ENCODE measurements at regions not wholly inside any gene's neighbourhood (a gene's known extent, or its start where the extent isn't known, plus 50 kb on each side); places are given as distances from the start of the nearest gene placed in this dataset.

DNA sequence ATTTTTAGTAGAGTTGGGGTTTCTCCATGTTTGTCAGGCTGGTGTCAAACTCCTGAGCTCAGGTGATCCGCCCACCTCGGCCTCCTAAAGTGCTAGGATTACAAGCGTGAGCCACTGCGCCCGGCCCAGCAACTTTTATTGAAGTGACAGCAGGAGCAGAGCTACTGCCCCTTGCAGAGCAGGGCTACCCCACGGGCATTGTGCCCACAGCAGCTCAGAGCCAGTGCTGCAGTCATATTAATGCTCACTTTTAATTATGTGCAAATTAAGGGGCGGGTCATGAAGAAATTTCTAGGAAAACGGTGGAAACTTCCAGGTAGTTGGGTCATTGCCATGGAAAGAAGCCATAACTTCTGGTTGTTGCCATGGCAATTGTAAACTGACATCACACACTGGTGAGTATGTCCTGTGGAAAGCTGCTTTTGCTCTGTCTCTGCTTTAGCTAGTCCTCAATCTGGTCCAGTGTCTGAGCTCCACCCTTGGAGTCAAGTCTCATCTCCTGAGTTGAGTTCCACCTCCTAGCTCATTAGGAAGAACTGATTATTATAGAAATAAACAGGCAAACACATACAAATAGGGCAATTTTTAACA is 127.3 kb upstream of the ADGRL4 start:
- peak overlapping the region in 1 of 4 donors; percentile 39 for H3K4me3 Mint-ChIP-seq
- H3K9me3 Mint-ChIP-seq = peaks cover 0 to 13% (median 2%) of the 10 kb centered on the region in 3 donors
- H3K36me3 Mint-ChIP-seq = peaks cover 2% of the 10 kb centered on the region
- no peaks in the 10 kb centered on the region for H3K27me3 Mint-ChIP-seq
- H3K27ac Mint-ChIP-seq = no peak overlapping the region
- no peaks in the 10 kb centered on the region for H3K4me1 Mint-ChIP-seq

DNA sequence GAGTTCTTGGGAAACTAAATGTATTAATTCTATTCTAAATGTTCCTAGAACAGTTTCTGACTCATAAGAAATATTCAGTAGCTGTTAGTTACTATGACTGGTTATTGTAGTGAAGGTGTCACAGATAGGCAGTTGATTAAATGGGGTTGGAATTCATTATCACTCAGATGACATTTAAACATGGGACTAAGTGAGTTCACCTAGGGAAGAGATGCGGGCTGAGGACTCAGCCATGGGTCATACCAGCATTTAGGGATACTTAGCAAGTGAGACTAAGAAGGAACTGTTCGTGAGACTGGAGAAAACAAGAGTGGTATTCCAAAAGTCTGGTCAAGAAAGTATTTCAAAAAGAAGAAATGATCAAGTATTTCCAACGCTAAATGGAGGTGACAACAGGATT is 125.1 kb upstream of the ADGRL4 start:
- H3K4me1 Mint-ChIP-seq = no peaks in the 10 kb centered on the region
- H3K4me3 Mint-ChIP-seq = no peak overlapping the region

DNA sequence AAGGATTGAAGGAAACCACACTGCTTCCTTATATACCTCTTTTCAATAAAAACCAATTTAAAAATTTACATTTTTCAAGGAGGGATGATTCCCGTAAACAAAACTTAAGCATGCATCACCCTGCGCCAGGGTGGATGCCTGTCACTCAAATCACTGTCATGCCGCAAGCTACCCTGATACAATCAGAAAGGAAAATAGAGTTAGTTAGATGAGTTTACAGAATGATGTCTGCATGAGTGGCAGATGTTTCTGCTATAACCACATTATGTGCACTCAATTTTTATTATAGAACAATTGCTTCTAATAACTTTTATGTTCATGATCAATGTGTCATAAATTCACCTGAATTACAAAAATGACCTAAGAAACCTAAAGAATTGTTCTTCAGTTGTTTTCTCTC is 123.4 kb upstream of the ADGRL4 start:
- peaks cover 0 to 2% (median 1%) of the 10 kb centered on the region in 3 donors for H3K9me3 Mint-ChIP-seq
- no peak overlapping the region for H3K27ac Mint-ChIP-seq
- peaks cover 2% of the 10 kb centered on the region for H3K36me3 Mint-ChIP-seq
- no peaks in the 10 kb centered on the region for H3K4me1 Mint-ChIP-seq
- no peaks in the 10 kb centered on the region for H3K27me3 Mint-ChIP-seq
- no peak overlapping the region for H3K4me3 Mint-ChIP-seq

More for the DNA sequence above, 125.1 kb upstream of the ADGRL4 start:
- Mint-ChIP-seq H3K27ac (no peak overlapping the region), H3K27me3 (no peaks in the 10 kb centered on the region), H3K9me3 (peaks cover 0 to 3% (median 0%) of the 10 kb centered on the region in 3 donors), H3K36me3 (peaks cover 2% of the 10 kb centered on the region)

DNA sequence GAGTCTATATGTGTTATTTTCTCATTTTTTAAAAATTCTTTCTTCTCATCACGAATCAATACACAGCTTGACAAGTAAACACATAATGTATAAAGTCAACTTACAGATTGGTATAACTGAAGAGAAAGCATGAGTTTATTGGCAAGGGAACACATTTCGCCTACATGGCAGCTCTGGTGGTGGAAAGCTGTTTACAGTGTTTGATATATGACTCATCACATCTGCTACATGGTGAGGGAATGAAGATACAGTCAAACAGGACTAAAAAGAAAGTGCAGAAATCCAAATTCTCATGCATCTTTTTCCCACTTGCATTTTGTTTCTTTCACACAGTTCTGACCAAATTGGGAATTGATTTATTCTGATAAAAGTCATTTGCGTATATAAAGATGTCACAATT is 122.2 kb upstream of the ADGRL4 start:
- Mint-ChIP-seq H3K27me3 (no peaks in the 10 kb centered on the region), H3K9me3 (peaks cover 0 to 2% (median 0%) of the 10 kb centered on the region in 3 donors), H3K4me3 (no peak overlapping the region), H3K27ac (no peak overlapping the region), H3K36me3 (peaks cover 2% of the 10 kb centered on the region), H3K4me1 (no peaks in the 10 kb centered on the region)

GRCh38 chr1:79124756-79125155 is 118.2 kb upstream of the ADGRL4 start:
- no peaks in the 10 kb centered on the region for H3K4me1 Mint-ChIP-seq
- peaks cover 0 to 3% (median 2%) of the 10 kb centered on the region in 3 donors for H3K9me3 Mint-ChIP-seq
- no peaks in the 10 kb centered on the region for H3K27me3 Mint-ChIP-seq
- no peaks in the 10 kb centered on the region for H3K36me3 Mint-ChIP-seq
- H3K27ac Mint-ChIP-seq = no peak overlapping the region
- H3K4me3 Mint-ChIP-seq = no peak overlapping the region

DNA sequence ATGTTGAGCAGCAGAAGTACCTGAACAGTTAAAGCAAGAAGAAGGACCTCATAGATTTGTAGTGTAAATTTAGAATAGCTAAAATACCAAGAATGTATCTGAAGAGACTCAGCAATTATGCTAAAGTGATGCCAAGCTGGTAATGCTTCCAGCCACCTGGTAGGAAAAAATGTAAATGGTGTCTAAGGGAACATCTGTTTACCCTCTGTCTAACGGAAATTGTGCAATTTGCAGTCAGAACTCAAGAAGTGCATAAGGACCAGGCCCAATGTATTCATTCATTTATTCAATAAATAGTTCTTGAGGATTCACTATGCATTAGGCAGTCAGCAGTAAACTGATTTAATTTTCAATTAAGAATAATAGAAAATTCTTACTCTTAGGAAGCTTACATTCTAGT is 116.0 kb upstream of the ADGRL4 start:
- Mint-ChIP-seq H3K36me3 (no peaks in the 10 kb centered on the region), H3K4me3 (no peak overlapping the region), H3K9me3 (peaks cover 0 to 3% (median 2%) of the 10 kb centered on the region in 3 donors), H3K27me3 (no peaks in the 10 kb centered on the region), H3K27ac (no peak overlapping the region), H3K4me1 (no peaks in the 10 kb centered on the region)

GRCh38 chr1:79117376-79117775 is 110.8 kb upstream of the ADGRL4 start:
- H3K4me3 Mint-ChIP-seq = no peak overlapping the region
- H3K27me3 Mint-ChIP-seq = no peaks in the 10 kb centered on the region
- H3K9me3 Mint-ChIP-seq = peaks cover 0 to 2% (median 0%) of the 10 kb centered on the region in 3 donors
- H3K4me1 Mint-ChIP-seq = no peaks in the 10 kb centered on the region
- no peaks in the 10 kb centered on the region for H3K36me3 Mint-ChIP-seq
- H3K27ac Mint-ChIP-seq = no peak overlapping the region

GRCh38 chr1:79113836-79114235 is 107.3 kb upstream of the ADGRL4 start:
- no peaks in the 10 kb centered on the region for H3K27me3 Mint-ChIP-seq
- no peaks in the 10 kb centered on the region for H3K4me1 Mint-ChIP-seq
- no peak overlapping the region for H3K27ac Mint-ChIP-seq
- H3K9me3 Mint-ChIP-seq = no peaks in the 10 kb centered on the region
- H3K4me3 Mint-ChIP-seq = no peak overlapping the region
- H3K36me3 Mint-ChIP-seq = no peaks in the 10 kb centered on the region

DNA sequence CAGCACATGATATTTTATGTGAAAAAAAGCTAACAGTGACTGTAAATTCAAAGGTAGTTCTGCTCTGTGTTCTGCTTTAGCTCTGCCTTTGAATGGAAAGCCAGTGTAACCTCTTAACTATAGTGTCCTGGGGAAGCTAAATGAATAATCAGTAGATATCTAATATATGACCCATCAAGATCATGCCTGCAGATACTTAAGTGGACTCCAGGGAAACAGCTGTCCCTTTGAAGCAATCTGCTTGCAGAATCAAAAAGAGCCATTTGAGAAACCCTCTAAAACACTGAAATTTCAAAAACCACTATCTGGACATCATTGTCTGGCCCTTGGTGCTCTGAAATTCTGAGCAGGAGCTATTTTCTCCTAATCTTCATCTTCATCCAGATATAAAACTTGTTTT is 104.2 kb upstream of the ADGRL4 start:
- Mint-ChIP-seq H3K4me1 (no peaks in the 10 kb centered on the region), H3K27ac (no peak overlapping the region), H3K36me3 (no peaks in the 10 kb centered on the region), H3K4me3 (no peak overlapping the region), H3K27me3 (no peaks in the 10 kb centered on the region), H3K9me3 (peaks cover 0 to 9% (median 0%) of the 10 kb centered on the region in 3 donors)

- Mint-ChIP-seq H3K4me3 (no peak overlapping the region), H3K27me3 (no peaks in the 10 kb centered on the region), H3K4me1 (no peaks in the 10 kb centered on the region), H3K9me3 (peaks cover 0 to 15% (median 0%) of the 10 kb centered on the region in 3 donors), H3K36me3 (no peaks in the 10 kb centered on the region), H3K27ac (no peak overlapping the region)
Observed at GRCh38 chr1:79109445-79109844, 102.9 kb upstream of the ADGRL4 start.

- H3K36me3 Mint-ChIP-seq = peaks cover 2% of the 10 kb centered on the region
- H3K4me3 Mint-ChIP-seq = no peak overlapping the region
- no peaks in the 10 kb centered on the region for H3K4me1 Mint-ChIP-seq
- no peak overlapping the region for H3K27ac Mint-ChIP-seq
- H3K27me3 Mint-ChIP-seq = no peaks in the 10 kb centered on the region
- peaks cover 0 to 24% (median 2%) of the 10 kb centered on the region in 3 donors for H3K9me3 Mint-ChIP-seq
Observed at GRCh38 chr1:79105500-79105899, 99.0 kb upstream of the ADGRL4 start.

DNA sequence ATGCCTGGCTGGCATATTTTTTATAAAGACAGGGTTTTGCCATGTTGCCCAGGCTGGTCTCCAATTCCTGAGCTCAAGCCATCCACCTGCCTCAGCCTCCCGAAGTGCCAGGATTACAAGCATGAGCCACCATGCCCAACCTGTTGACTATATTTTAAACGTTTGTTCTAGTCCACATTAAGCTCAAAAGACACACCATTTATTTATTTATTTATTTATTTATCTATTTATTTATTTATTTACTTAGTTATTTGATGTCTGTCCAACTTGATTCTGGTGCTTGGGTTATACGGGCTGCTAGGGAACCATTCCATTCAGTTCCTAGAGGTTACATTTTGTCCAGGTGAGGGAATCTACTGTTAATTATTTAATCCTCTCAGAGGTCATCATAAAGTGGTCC is 98.1 kb upstream of the ADGRL4 start:
- Mint-ChIP-seq H3K27ac (no peak overlapping the region), H3K4me3 (no peak overlapping the region), H3K27me3 (no peaks in the 10 kb centered on the region), H3K36me3 (peaks cover 2% of the 10 kb centered on the region), H3K4me1 (no peaks in the 10 kb centered on the region), H3K9me3 (peaks cover 0 to 24% (median 2%) of the 10 kb centered on the region in 3 donors)

GRCh38 chr1:79100385-79100784 is 93.9 kb upstream of the ADGRL4 start:
- Mint-ChIP-seq H3K27ac (no peak overlapping the region), H3K9me3 (peaks cover 0 to 12% (median 2%) of the 10 kb centered on the region in 3 donors), H3K4me1 (no peaks in the 10 kb centered on the region), H3K4me3 (no peak overlapping the region), H3K27me3 (no peaks in the 10 kb centered on the region), H3K36me3 (peaks cover 2% of the 10 kb centered on the region)

DNA sequence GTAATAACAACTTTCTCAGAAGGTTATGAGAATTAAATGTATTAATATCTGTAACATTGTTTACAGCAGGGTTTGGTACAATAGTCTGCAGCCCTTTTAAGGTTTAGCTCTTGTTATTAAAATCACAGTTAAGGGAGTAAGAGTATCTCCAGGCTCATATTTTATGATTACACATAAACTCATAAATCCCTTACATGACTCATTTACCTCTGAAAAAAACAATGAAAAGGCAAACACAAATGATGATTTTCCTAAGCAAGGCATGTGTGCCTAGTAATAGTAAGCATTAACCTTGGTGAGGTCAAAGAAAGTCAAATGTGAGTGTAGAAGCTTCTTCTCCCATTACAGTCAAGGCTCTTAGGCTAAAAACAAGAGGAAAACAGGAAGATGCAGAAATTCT is 84.5 kb upstream of the ADGRL4 start:
- Mint-ChIP-seq H3K36me3 (no peaks in the 10 kb centered on the region), H3K27ac (no peak overlapping the region), H3K4me3 (no peak overlapping the region), H3K27me3 (no peaks in the 10 kb centered on the region), H3K4me1 (no peaks in the 10 kb centered on the region), H3K9me3 (no peaks in the 10 kb centered on the region)

DNA sequence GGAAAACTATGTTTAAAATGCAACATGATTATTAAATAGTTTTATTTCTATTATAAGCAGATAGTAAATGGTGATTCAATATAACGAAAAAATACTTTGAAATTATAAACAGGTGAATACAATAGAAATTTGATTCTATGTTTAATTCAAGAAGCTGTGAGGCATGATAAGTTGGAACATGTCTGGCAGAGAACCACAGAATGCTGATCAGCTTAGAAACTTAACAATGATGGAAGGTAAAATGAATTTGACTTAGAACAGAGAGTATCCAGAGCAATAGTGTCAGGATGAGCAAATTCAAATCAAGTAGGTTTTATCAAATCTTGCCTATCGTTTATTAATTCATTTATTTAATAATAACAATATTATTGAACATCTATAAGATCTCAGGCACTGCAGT is 83.4 kb upstream of the ADGRL4 start:
- Mint-ChIP-seq H3K4me1 (no peaks in the 10 kb centered on the region), H3K9me3 (no peaks in the 10 kb centered on the region)

DNA sequence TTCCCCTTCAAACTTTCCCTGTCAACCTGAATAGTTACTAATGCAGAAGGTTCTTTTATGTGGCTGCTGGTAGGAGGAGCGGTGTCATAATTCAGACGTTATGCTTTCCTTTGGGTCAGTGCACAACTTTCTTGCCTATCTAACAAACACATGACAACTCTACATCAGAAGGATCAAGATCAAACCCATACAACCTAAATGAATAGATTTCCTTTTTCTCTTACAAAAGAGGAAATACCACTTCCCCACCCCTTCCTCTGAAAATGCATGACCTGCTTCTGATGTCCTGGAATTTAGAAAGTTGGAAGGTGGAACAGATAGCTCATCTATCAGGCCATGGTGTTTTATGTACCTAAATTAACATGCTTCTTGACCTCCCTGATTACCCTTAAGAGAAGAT is 75.7 kb upstream of the ADGRL4 start:
- no peaks in the 10 kb centered on the region for H3K36me3 Mint-ChIP-seq
- H3K9me3 Mint-ChIP-seq = peaks cover 0 to 3% (median 0%) of the 10 kb centered on the region in 3 donors
- H3K4me1 Mint-ChIP-seq = no peaks in the 10 kb centered on the region
- no peak overlapping the region for H3K4me3 Mint-ChIP-seq
- H3K27ac Mint-ChIP-seq = no peak overlapping the region
- H3K27me3 Mint-ChIP-seq = no peaks in the 10 kb centered on the region

More for the DNA sequence above, 83.4 kb upstream of the ADGRL4 start:
- Mint-ChIP-seq H3K27ac (no peak overlapping the region), H3K4me3 (no peak overlapping the region), H3K36me3 (no peaks in the 10 kb centered on the region), H3K27me3 (no peaks in the 10 kb centered on the region)
